Stomach (tissue), 8 donors: ENCODE measurements at regions not wholly inside any gene's neighbourhood (a gene's known extent, or its start where the extent isn't known, plus 50 kb on each side); places are given as distances from the start of the nearest gene placed in this dataset.

Source experiments
- DNase-seq, 2 donors: peaks; one replicate each; pipeline versions ENCODE4 v3.0.0 to v3.0.0-alpha.2; 2013 to 2019
- H3K27ac ChIP-seq, 5 donors: fragments of 200-600 bp in 4 of 5; sonication (generic) in 4 of 5; one replicate each; pipeline ENCODE4 v1.5.1; 2013 to 2019; ENCODE audit warnings: mild to moderate bottlenecking in 1 of 5, moderate library complexity in 1 of 5
- H3K27me3 ChIP-seq, 3 donors: fragments of 200-600 bp; sonication (generic); one replicate each; pipeline ENCODE4 v1.5.1; 2017 to 2019; ENCODE audit warnings: mixed run types in 1 of 3
- H3K36me3 ChIP-seq, 4 donors: fragments of 200-600 bp; sonication (generic); 1 replicate in 3 of 4; 2 replicates in 1 of 4; pipeline ENCODE4 v1.5.1; 2016 to 2019
- H3K4me1 ChIP-seq, 4 donors: fragments of 200-600 bp; sonication (generic); one replicate each; pipeline ENCODE4 v1.5.1; 2016 to 2019
- H3K4me3 ChIP-seq, 4 donors: fragments of 200-600 bp; sonication (generic) in 3 of 4; one replicate each; pipeline ENCODE4 v1.5.1; 2016 to 2019; ENCODE audit warnings: mild to moderate bottlenecking in 1 of 4
- H3K9me3 ChIP-seq, 4 donors: fragments of 200-600 bp; sonication (generic); one replicate each; pipeline ENCODE4 v1.5.1; 2016 to 2019
- EP300 ChIP-seq: sonication (generic); formaldehyde crosslinking; IDR thresholded peaks from one replicate; pipeline ENCODE4 v1.6.1; 2017; ENCODE audit warnings: antibody characterized with exemption
- POLR2A ChIP-seq, 4 donors: fragments of 450-650 bp; IDR thresholded peaks; one replicate each; pipeline ENCODE4 v1.6.1; 2016; ENCODE audit warnings: antibody characterized with exemption in 4 of 4, control low read depth in 2 of 4, mild to moderate bottlenecking in 1 of 4, moderate library complexity in 1 of 4
- POLR2AphosphoS5 ChIP-seq, 3 donors: sonication (generic); formaldehyde crosslinking; IDR thresholded peaks; one replicate each; pipeline ENCODE4 v1.6.1; 2016; ENCODE audit warnings: antibody characterized with exemption in 3 of 3
- whole genome bisulfite sequencing, 5 donors: extraction: QIAGEN DNeasy Blood & Tissue Kit in 3 of 5; methylation state at CpG; one replicate each; pipeline versions ENCODE4 v1.1.5 to v1.1.7; 2013 to 2018; 5-methylcytosine and 5-hydroxymethylcytosine counted together
- intact Hi-C: fragments of 100-400 bp; cut with DNase I; formaldehyde crosslinking; loops from one replicate; pipeline ENCODE4 v1.15.1; 2023; ENCODE audit warnings: low total_unique reads
- TF ChIP-seq, protein P1 (sequence below), 7 experiments: fragments of 450-650 bp in 4 of 7; fragments of 200-600 bp in 3 of 7; sonication (generic) in 3 of 7; IDR thresholded peaks; one replicate each; pipeline ENCODE4 v1.5.1; 2016 to 2019; ENCODE audit warnings: antibody characterized with exemption in 7 of 7, control low read depth in 2 of 7, mild to moderate bottlenecking in 1 of 7
- donor health status: healthy with polysubstance abuse.
- donor health status: Bipolar disorder and iron deficiency.
- donor health status: healthy.

DNA sequence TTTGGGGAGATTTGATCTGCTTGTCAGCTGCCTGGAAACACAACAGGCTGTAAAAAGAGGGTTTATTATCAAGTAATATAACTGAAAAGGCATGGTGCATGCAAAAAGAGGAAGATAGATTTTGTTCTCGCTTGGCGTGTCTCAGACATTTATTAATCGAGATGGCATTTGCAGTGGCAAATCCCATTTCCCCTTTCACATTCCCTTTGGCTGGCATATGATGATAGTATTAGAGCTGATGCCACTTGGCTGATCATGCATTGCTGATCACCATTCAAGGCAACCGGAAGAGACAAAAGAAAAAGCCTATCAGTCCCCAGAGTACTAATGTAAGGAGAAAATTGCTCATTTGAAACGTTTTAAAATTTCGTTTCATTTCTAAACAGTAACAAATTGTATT is 101.8 kb downstream of the ZIC3 start:
- Histone ChIP-seq H3K4me3 (no peak overlapping the region), H3K36me3 (no peaks in the 10 kb centered on the region), H3K4me1 (no peaks in the 10 kb centered on the region), H3K9me3 (peaks cover 0 to 15% (median 5%) of the 10 kb centered on the region in 4 donors), H3K27me3 (no peaks in the 10 kb centered on the region), H3K27ac (no peak overlapping the region)
- intact Hi-C loops, result no loop called here
- DNase-seq, result no peak
- 63 to 79% (median 67%) methylated on average over 6 of the region's 6 CpGs for WGBS, 5 donors
- TF ChIP-seq POLR2A (IDR thresholded peaks at IDR 0.05) (no peak), EP300 (no peak), POLR2AphosphoS5 (IDR thresholded peaks at IDR 0.05) (no peak)
- TF ChIP-seq, protein P1, sequence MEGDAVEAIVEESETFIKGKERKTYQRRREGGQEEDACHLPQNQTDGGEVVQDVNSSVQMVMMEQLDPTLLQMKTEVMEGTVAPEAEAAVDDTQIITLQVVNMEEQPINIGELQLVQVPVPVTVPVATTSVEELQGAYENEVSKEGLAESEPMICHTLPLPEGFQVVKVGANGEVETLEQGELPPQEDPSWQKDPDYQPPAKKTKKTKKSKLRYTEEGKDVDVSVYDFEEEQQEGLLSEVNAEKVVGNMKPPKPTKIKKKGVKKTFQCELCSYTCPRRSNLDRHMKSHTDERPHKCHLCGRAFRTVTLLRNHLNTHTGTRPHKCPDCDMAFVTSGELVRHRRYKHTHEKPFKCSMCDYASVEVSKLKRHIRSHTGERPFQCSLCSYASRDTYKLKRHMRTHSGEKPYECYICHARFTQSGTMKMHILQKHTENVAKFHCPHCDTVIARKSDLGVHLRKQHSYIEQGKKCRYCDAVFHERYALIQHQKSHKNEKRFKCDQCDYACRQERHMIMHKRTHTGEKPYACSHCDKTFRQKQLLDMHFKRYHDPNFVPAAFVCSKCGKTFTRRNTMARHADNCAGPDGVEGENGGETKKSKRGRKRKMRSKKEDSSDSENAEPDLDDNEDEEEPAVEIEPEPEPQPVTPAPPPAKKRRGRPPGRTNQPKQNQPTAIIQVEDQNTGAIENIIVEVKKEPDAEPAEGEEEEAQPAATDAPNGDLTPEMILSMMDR (IDR thresholded peaks at IDR 0.05), result no peak

DNA sequence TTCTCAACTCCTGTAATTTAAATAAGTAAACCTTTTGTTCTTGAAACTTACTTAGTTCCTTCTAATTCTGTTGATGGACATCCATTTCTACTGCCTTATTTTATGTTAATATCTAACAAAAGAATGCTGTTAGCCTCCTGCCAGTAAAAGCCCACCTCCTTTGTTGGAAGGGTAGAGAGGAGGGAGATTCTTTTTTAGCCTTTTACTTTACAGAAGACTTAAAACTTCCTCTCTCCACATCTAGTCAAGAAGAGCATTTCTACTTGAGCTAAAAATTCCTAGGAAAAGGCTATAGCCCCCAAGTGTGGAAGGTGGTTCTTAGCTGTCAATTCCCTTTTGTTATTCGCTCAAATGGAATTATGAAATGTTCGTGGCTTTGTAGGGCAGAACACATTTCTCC is 118.7 kb downstream of the ZIC3 start:
- Histone ChIP-seq H3K27ac (no peak overlapping the region), H3K27me3 (no peaks in the 10 kb centered on the region), H3K4me1 (no peaks in the 10 kb centered on the region), H3K4me3 (no peak overlapping the region), H3K9me3 (no peaks in the 10 kb centered on the region), H3K36me3 (no peaks in the 10 kb centered on the region)
- DNase-seq, result no peak
- WGBS, 5 donors, result 13 to 18% (median 17%) methylated on average over 2 of the region's 2 CpGs
- no peak for TF ChIP-seq POLR2A (IDR thresholded peaks at IDR 0.05)
- TF ChIP-seq POLR2AphosphoS5 (IDR thresholded peaks at IDR 0.05), result no peak
- TF ChIP-seq EP300, result no peak
- TF ChIP-seq, protein P1 (IDR thresholded peaks at IDR 0.05), result no peak
- intact Hi-C loops, result no loop called here

DNA sequence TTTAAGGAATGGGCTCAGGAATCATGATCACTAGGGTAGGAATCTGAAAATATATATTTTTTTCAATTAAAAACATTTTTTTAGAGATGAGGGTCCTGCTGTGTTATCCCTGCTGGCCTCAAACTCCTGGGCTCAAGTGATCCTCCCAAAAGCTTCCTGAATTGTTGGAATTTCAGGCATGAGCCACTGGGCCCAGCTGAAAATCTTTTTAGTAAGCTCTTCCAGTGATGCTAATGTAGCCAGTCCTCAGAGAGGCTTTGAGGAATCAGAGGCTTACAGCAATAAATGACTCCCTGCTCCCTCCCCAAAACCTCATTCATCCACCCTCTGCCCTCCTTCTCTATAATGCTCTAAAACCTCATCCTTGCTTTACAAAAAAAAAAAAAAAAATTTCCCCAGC is 129.5 kb downstream of the ZIC3 start:
- Histone ChIP-seq H3K27ac (no peak overlapping the region), H3K27me3 (no peaks in the 10 kb centered on the region), H3K9me3 (no peaks in the 10 kb centered on the region), H3K36me3 (no peaks in the 10 kb centered on the region), H3K4me1 (no peaks in the 10 kb centered on the region), H3K4me3 (no peak overlapping the region)
- no peak for DNase-seq
- intact Hi-C loops, result no loop called here
- TF ChIP-seq, protein P1 (IDR thresholded peaks at IDR 0.05), result no peak
- no peak for TF ChIP-seq POLR2AphosphoS5 (IDR thresholded peaks at IDR 0.05)

DNA sequence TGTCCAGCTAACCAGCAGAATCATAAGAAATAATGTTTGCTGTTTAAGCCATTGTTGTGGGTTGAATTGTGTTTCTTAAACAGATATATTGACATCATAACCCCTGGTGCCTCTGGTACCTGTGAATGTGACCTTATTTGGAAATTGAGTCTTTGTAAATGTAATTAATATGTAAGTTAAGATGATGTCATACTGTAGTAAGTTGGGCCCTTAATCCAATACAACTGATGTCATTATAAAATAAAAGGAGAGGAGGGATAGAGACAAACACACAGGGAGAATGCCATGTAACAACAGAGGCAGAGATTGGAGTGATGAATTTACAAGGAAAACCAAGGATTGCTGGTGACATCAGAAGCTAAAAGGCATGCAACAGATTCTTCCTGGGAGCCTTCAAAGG is 141.4 kb downstream of the ZIC3 start:
- peaks cover 0 to 3% (median 0%) of the 10 kb centered on the region in 3 donors for H3K27me3 ChIP-seq
- H3K9me3 ChIP-seq, result peaks cover 0 to 7% (median 0%) of the 10 kb centered on the region in 4 donors
- TF ChIP-seq, protein P1 (IDR thresholded peaks at IDR 0.05), result no peak
- H3K27ac ChIP-seq, result no peak overlapping the region
- H3K4me3 ChIP-seq, result no peak overlapping the region
- no peaks in the 10 kb centered on the region for H3K36me3 ChIP-seq
- intact Hi-C loops, result no loop called here
- no peak for DNase-seq
- no peaks in the 10 kb centered on the region for H3K4me1 ChIP-seq

DNA sequence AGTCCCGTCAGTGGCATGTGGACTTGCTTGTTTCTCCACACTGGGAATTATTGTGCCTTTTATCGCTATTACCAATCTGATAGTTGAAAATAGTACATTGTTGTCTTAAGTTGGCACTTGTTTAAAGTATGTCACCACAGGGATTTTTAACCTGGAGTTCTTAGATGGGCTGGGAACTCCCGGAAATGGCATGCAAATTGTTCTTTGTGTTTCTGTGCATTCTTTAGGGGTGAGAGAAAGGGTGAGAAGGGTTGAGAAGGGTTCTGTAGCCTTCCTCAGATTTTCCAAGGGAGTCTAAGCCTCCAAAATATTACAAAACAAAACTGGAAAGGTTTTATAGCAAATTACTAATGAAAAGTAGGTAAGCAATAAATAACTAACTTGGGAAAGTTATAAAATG is 176.9 kb downstream of the ZIC3 start:
- 71 to 82% (median 76%) methylated on average over 3 of the region's 3 CpGs for WGBS, 5 donors
- Histone ChIP-seq H3K4me1 (no peaks in the 10 kb centered on the region), H3K4me3 (no peak overlapping the region), H3K36me3 (no peaks in the 10 kb centered on the region), H3K9me3 (no peaks in the 10 kb centered on the region), H3K27ac (no peak overlapping the region), H3K27me3 (no peaks in the 10 kb centered on the region)
- intact Hi-C loops, result no loop called here
- TF ChIP-seq EP300 (no peak), POLR2A (IDR thresholded peaks at IDR 0.05) (no peak), POLR2AphosphoS5 (IDR thresholded peaks at IDR 0.05) (no peak)
- TF ChIP-seq, protein P1 (IDR thresholded peaks at IDR 0.05), result no peak
- no peak for DNase-seq
